Gastrocnemius medialis (tissue), 4 donors: ENCODE measurements at regions not wholly inside any gene's neighbourhood (a gene's known extent, or its start where the extent isn't known, plus 50 kb on each side); places are given as distances from the start of the nearest gene placed in this dataset.

Source experiments
- CTCF ChIP-seq, 5 experiments: fragments of 450-650 bp in 3 of 5; fragments of 200-600 bp in 2 of 5; sonication (generic) in 2 of 5; IDR thresholded peaks in 4 of 5; conservative IDR thresholded peaks in 1 of 5; 1 replicate in 4 of 5; 2 replicates in 1 of 5; pipeline ENCODE4 v1.5.1; 2016 to 2019; ENCODE audit warnings: antibody characterized with exemption in 5 of 5, mild to moderate bottlenecking in 3 of 5, moderate library complexity in 3 of 5
- POLR2A ChIP-seq, 2 donors: fragments of 450-650 bp; IDR thresholded peaks; one replicate each; pipeline ENCODE4 v1.6.1; 2017; ENCODE audit warnings: antibody characterized with exemption in 2 of 2, mild to moderate bottlenecking in 2 of 2, moderate library complexity in 2 of 2

GRCh38 chrX:5082705-5083104, 1146.0 kb downstream of the NLGN4X start:
- no peak for TF ChIP-seq CTCF (IDR thresholded peaks at IDR 0.05 in 4 of 5, conservative IDR thresholded peaks at IDR 0.05 in 1 of 5)
- TF ChIP-seq POLR2A (IDR thresholded peaks at IDR 0.05): no peak
